ENCODE measurements at regions not wholly inside any gene's neighbourhood (a gene's known extent, or its start where the extent isn't known, plus 50 kb on each side); places are given as distances from the start of the nearest gene placed in this dataset.

GRCh38 chr9:13508681-13509080, 229.2 kb upstream of the MPDZ start:
- H3K36me3 ChIP-seq (ENCODE audit: insufficient read depth): no peaks in the 10 kb centered on the region
- DNase-seq (ENCODE audit: extremely low spot score): no peak
- H3K4me3 ChIP-seq (ENCODE audit: low read depth, low read length): no peak overlapping the region
- no peak overlapping the region for H3K27ac ChIP-seq (ENCODE audit: low read depth)
- no peaks in the 10 kb centered on the region for H3K4me1 ChIP-seq (ENCODE audit: insufficient read depth)

- Histone ChIP-seq H3K27ac (ENCODE audit: low read depth) (no peak overlapping the region), H3K4me3 (ENCODE audit: low read depth, low read length) (no peak overlapping the region), H3K4me1 (ENCODE audit: insufficient read depth) (no peaks in the 10 kb centered on the region), H3K36me3 (ENCODE audit: insufficient read depth) (no peaks in the 10 kb centered on the region)
- DNase-seq (ENCODE audit: extremely low spot score): no peak
- 82% methylated on average over 2 of the region's 2 CpGs for WGBS
Observed at GRCh38 chr9:13508086-13508485, 228.6 kb upstream of the MPDZ start.

DNA sequence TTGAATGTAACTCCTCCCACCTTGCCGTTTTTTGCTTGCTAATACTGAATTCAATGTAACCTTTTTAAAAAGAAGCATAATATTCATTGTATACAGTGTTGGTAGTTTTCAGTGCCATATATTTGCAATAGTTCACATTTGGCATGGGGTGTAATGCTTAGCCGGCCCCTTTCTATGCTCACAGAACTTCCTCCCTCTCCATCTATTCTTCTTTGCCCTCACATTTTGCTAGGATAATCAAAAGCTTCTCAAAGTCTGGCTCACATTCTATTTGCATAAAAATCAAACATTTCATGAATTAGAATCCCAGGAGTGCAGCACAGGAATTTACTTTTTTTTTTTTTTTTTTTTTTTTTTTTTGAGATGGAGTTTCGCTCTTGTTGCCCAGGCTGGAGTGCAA, 226.3 kb upstream of the MPDZ start:
- WGBS: 94% methylated on average over 3 of the region's 3 CpGs
- no peak overlapping the region for H3K4me3 ChIP-seq (ENCODE audit: low read depth, low read length)
- no peaks in the 10 kb centered on the region for H3K36me3 ChIP-seq (ENCODE audit: insufficient read depth)
- H3K4me1 ChIP-seq (ENCODE audit: insufficient read depth): no peaks in the 10 kb centered on the region
- DNase-seq (ENCODE audit: extremely low spot score): no peak
- H3K27ac ChIP-seq (ENCODE audit: low read depth): no peak overlapping the region

- Histone ChIP-seq H3K36me3 (ENCODE audit: insufficient read depth) (no peaks in the 10 kb centered on the region), H3K27ac (ENCODE audit: low read depth) (no peak overlapping the region), H3K4me3 (ENCODE audit: low read depth, low read length) (no peak overlapping the region), H3K4me1 (ENCODE audit: insufficient read depth) (no peaks in the 10 kb centered on the region)
- WGBS: 96% methylated on average over 2 of the region's 2 CpGs
- DNase-seq (ENCODE audit: extremely low spot score): no peak
Observed at GRCh38 chr9:13503599-13503998, 224.1 kb upstream of the MPDZ start.

GRCh38 chr9:13502484-13502883, 223.0 kb upstream of the MPDZ start:
- no peaks in the 10 kb centered on the region for H3K4me1 ChIP-seq (ENCODE audit: insufficient read depth)
- H3K36me3 ChIP-seq (ENCODE audit: insufficient read depth): no peaks in the 10 kb centered on the region
- H3K4me3 ChIP-seq (ENCODE audit: low read depth, low read length): no peak overlapping the region
- H3K27ac ChIP-seq (ENCODE audit: low read depth): no peak overlapping the region
- 86% methylated on average over 6 of the region's 6 CpGs for WGBS
- no peak for DNase-seq (ENCODE audit: extremely low spot score)

GRCh38 chr9:13501018-13501417, 221.5 kb upstream of the MPDZ start:
- no peak for DNase-seq (ENCODE audit: extremely low spot score)
- WGBS: 98% methylated on average over 1 of the region's 1 CpG
- Histone ChIP-seq H3K36me3 (ENCODE audit: insufficient read depth) (no peaks in the 10 kb centered on the region), H3K27ac (ENCODE audit: low read depth) (no peak overlapping the region), H3K4me1 (ENCODE audit: insufficient read depth) (no peaks in the 10 kb centered on the region), H3K4me3 (ENCODE audit: low read depth, low read length) (no peak overlapping the region)

- Histone ChIP-seq H3K36me3 (ENCODE audit: insufficient read depth) (no peaks in the 10 kb centered on the region), H3K4me1 (ENCODE audit: insufficient read depth) (no peaks in the 10 kb centered on the region), H3K27ac (ENCODE audit: low read depth) (no peak overlapping the region), H3K4me3 (ENCODE audit: low read depth, low read length) (no peak overlapping the region)
- WGBS: 89% methylated on average over 1 of the region's 1 CpG
- no peak for DNase-seq (ENCODE audit: extremely low spot score)
Observed at GRCh38 chr9:13500034-13500433, 220.5 kb upstream of the MPDZ start.

DNA sequence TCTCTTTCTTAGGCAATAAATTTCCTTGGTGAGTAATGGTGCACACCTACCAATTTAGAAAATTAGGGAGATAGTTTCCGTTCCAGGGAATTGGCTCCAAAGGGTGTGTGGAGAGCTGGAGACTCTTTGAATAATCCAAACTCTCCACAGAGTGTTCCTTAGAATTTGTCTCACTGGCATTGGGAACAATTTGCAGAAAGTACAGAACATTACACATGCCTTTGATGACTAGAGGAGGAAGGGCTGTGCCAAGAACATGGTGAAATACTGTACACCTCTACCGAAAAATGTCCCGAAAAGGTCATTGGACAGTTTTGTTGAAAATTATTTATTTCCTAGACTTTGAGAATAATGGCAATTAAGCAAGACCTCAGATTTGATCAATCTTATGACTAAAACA, 214.2 kb upstream of the MPDZ start:
- no peak overlapping the region for H3K4me3 ChIP-seq (ENCODE audit: low read depth, low read length)
- 95% methylated on average over 3 of the region's 3 CpGs for WGBS
- H3K36me3 ChIP-seq (ENCODE audit: insufficient read depth): no peaks in the 10 kb centered on the region
- DNase-seq (ENCODE audit: extremely low spot score): no peak
- H3K4me1 ChIP-seq (ENCODE audit: insufficient read depth): no peaks in the 10 kb centered on the region
- no peak overlapping the region for H3K27ac ChIP-seq (ENCODE audit: low read depth)

DNA sequence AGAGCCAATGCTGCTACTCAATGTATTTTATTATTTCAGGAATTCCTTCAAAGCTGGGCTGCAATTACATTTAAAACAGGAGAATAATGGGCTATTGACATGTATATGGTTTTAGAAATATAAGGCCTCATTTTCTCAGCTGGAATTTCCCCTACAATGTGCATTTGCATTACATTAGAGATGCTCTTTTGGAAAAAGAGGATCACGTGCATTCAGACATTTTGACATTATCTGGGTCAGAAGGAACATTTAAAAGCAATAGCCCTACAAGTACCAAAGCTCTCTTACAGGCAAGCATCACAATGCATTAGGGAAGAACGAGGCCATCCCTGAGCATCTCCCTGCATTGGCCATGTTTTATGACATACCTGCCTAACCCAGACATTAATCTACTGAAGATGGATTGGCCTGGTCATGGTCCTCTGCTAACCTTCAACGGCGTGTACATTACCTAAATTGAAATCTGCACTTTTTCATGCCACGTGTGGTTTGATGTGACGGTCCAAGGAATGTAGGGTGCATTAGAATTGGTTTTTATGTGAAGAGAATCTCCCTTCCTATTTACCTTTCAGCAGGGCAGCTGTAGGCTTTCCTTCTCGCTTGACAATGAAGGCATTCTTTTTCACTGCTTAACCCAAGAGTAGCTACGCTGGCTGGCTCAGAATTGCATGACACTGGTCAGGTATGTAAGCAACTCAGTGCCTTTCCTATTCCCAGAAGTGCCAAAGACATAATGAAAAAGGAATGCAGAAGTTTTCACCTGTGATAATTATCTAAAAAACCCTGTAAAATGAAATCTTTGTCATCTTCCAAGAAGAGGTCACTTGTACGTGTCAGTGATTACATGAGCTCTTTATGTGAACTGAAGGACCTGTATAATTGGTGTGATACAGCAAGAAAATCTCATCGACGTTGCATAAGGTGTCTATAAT, 212.3 kb upstream of the MPDZ start:
- no peak overlapping the region for H3K4me3 ChIP-seq (ENCODE audit: low read depth, low read length)
- no peak overlapping the region for H3K27ac ChIP-seq (ENCODE audit: low read depth)
- H3K36me3 ChIP-seq (ENCODE audit: insufficient read depth): no peaks in the 10 kb centered on the region
- no peak for DNase-seq (ENCODE audit: extremely low spot score)
- no peaks in the 10 kb centered on the region for H3K4me1 ChIP-seq (ENCODE audit: insufficient read depth)
- 85% methylated on average over 11 of the region's 11 CpGs for whole genome bisulfite sequencing

DNA sequence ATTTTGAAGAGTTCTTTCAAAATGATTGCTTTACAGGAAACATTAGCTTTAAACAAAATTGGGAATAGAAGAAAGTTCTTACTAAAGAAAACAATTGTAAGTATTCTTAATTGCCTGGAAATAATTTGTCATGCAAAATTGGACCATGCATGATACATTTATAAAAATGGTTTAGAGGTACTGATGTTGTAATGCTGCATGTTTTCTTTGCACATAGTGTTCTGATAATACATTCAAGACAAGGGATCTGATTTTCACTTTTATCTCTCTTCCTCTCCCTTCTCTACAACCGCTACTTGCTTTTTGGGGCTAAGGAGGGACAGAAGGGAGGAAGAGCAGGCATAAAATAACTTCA, 211.6 kb upstream of the MPDZ start:
- H3K27ac ChIP-seq (ENCODE audit: low read depth): no peak overlapping the region

DNA sequence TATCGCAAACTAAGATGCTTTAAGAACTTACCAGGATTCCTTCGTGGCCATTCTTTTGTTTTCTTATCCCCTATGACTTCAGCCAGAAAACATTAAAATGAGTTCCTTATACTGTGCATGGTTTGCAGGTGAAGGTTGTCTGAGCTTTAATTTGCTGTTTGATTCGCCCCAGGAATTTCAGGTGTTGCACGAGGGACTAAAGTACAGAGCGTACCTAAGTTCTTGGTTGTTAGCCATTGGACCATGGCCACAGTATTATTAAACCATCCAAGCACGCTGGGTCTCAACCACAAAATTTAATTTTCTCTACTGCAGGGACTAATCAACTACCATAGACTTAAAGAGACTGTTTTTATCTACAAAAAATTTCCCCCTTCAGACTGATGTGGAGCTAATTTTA, 208.4 kb upstream of the MPDZ start:
- 90% methylated on average over 6 of the region's 6 CpGs for WGBS
- no peak overlapping the region for H3K27ac ChIP-seq (ENCODE audit: low read depth)
- no peaks in the 10 kb centered on the region for H3K4me1 ChIP-seq (ENCODE audit: insufficient read depth)
- no peaks in the 10 kb centered on the region for H3K36me3 ChIP-seq (ENCODE audit: insufficient read depth)
- no peak overlapping the region for H3K4me3 ChIP-seq (ENCODE audit: low read depth, low read length)
- no peak for DNase-seq (ENCODE audit: extremely low spot score)

More for the DNA sequence above, 211.6 kb upstream of the MPDZ start:
- no peak for DNase-seq (ENCODE audit: extremely low spot score)
- no peaks in the 10 kb centered on the region for H3K4me1 ChIP-seq (ENCODE audit: insufficient read depth)
- H3K4me3 ChIP-seq (ENCODE audit: low read depth, low read length): no peak overlapping the region
- H3K36me3 ChIP-seq (ENCODE audit: insufficient read depth): no peaks in the 10 kb centered on the region
- WGBS: 94% methylated on average over 1 of the region's 1 CpG

DNA sequence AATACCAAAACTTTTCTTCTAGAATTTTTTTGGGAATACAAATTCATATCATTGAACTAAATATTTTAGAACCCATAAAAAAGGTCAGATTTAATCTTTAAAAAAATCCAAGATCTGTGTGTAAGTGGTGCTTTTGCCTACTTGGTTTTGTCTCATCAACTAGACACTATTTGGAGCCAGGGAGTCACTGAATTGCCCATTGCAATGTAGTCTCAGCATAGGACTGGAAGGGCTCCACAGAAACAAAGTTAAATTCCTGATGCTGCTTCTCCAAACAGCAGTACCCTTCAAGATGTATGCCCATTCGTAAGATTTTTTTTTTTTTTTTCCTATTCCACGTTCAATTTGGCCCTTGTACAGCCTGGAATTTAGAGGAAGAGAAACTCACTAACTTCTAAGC, 208.0 kb upstream of the MPDZ start:
- no peak overlapping the region for H3K4me3 ChIP-seq (ENCODE audit: low read depth, low read length)
- H3K27ac ChIP-seq (ENCODE audit: low read depth): no peak overlapping the region
- no peak for DNase-seq (ENCODE audit: extremely low spot score)
- no peaks in the 10 kb centered on the region for H3K4me1 ChIP-seq (ENCODE audit: insufficient read depth)
- H3K36me3 ChIP-seq (ENCODE audit: insufficient read depth): no peaks in the 10 kb centered on the region
- 58% methylated on average over 2 of the region's 2 CpGs for WGBS

GRCh38 chr9:13487071-13487470, 207.6 kb upstream of the MPDZ start:
- 92% methylated on average over 5 of the region's 5 CpGs for WGBS
- H3K27ac ChIP-seq (ENCODE audit: low read depth): no peak overlapping the region
- H3K4me3 ChIP-seq (ENCODE audit: low read depth, low read length): no peak overlapping the region
- no peaks in the 10 kb centered on the region for H3K4me1 ChIP-seq (ENCODE audit: insufficient read depth)
- H3K36me3 ChIP-seq (ENCODE audit: insufficient read depth): no peaks in the 10 kb centered on the region
- no peak for DNase-seq (ENCODE audit: extremely low spot score)

GRCh38 chr9:13485068-13485596, 205.6 kb upstream of the MPDZ start:
- DNase-seq (ENCODE audit: extremely low spot score): no peak
- Histone ChIP-seq H3K36me3 (ENCODE audit: insufficient read depth) (no peaks in the 10 kb centered on the region), H3K27ac (ENCODE audit: low read depth) (no peak overlapping the region), H3K4me1 (ENCODE audit: insufficient read depth) (no peaks in the 10 kb centered on the region), H3K4me3 (ENCODE audit: low read depth, low read length) (no peak overlapping the region)
- 33% methylated on average over 3 of the region's 3 CpGs for WGBS
